Mesothelial cell of epicardium (in vitro differentiated cells): ENCODE measurements at regions not wholly inside any gene's neighbourhood (a gene's known extent, or its start where the extent isn't known, plus 50 kb on each side); places are given as distances from the start of the nearest gene placed in this dataset.

Experiments
- DNase-seq, 2 experiments: peaks; one replicate each; pipeline ENCODE4 v3.0.0; 2021; ENCODE audit warnings: low spot score in 2 of 2; ENCODE audit not compliant: unreplicated experiment in 2 of 2
- H3K27ac Mint-ChIP-seq: 2 replicates; pipeline ENCODE4 v1.8.0; 2021; ENCODE audit warnings: mixed read lengths
- H3K27me3 Mint-ChIP-seq: 2 replicates; pipeline ENCODE4 v1.8.0; 2021; ENCODE audit warnings: low read depth, mixed read lengths
- H3K36me3 Mint-ChIP-seq: 2 replicates; pipeline ENCODE4 v1.8.0; 2021; ENCODE audit warnings: mixed read lengths
- H3K4me1 Mint-ChIP-seq: 2 replicates; pipeline ENCODE4 v1.8.0; 2021; ENCODE audit warnings: mixed read lengths
- H3K4me3 Mint-ChIP-seq: 2 replicates; pipeline ENCODE4 v1.8.0; 2021; ENCODE audit warnings: mild to moderate bottlenecking, moderate library complexity, mixed read lengths
- H3K9me3 Mint-ChIP-seq: 2 replicates; pipeline ENCODE4 v1.8.0; 2021; ENCODE audit warnings: mixed read lengths
- CTCF ChIP-seq: fragments of 200-600 bp; sonication (generic); IDR thresholded peaks from one replicate; pipeline ENCODE4 v1.5.0; 2021; ENCODE audit warnings: antibody characterized with exemption; ENCODE audit not compliant: unreplicated experiment

- Mint-ChIP-seq H3K4me1 (peaks cover 63% of the 10 kb centered on the region), H3K27ac (peak overlapping the region; percentile 86), H3K4me3 (no peak overlapping the region), H3K9me3 (no peaks in the 10 kb centered on the region), H3K36me3 (no peaks in the 10 kb centered on the region), H3K27me3 (no peaks in the 10 kb centered on the region)
- no peak for DNase-seq
- no peak for TF ChIP-seq CTCF
Observed at GRCh38 chr17:77377710-77378235, 237.0 kb downstream of the SEC14L1 start.

DNA sequence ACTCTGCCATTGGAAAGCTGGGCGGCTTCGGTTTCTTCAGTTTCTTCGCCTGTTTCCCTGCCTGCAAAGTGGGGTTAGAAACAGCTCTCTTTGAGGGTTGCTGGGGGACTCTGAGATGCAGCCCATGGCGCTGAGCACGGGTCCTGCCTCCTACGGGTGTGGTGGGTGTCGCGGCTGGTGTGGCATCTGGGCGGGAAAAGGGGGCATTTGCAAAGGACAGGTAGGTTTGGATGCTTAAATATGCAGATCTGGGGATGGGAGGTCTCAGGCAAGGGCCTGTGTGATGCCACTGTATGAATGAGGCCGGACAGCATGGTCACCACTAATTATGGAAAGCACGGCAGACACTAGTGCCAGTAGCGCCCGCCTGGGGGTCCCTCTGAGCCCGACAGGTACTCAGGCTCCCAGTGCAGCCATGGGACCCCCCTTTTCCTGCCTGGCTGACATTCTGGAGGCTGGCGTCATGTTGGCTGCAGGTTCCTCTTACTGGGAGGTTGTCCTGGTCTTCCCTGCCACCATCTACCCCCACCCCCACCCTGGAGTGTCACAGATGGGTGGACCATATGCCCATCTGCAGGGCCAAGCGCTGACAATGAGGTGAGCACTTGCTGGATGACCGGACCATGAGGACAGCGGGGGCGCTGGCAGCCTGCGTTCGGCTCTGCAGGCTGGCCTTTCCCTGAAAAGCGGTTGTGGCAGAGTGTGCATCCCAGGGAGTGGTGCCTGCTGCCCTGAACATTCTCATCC is 237.7 kb downstream of the SEC14L1 start:
- no peak for DNase-seq
- H3K36me3 Mint-ChIP-seq, result no peaks in the 10 kb centered on the region
- no peak for TF ChIP-seq CTCF
- H3K27me3 Mint-ChIP-seq, result no peaks in the 10 kb centered on the region
- H3K4me1 Mint-ChIP-seq, result peaks cover 70% of the 10 kb centered on the region
- H3K27ac Mint-ChIP-seq, result no peak overlapping the region
- H3K4me3 Mint-ChIP-seq, result no peak overlapping the region
- H3K9me3 Mint-ChIP-seq, result no peaks in the 10 kb centered on the region

GRCh38 chr17:77379065-77379428 is 238.3 kb downstream of the SEC14L1 start:
- no peak for TF ChIP-seq CTCF
- Mint-ChIP-seq H3K4me1 (peaks cover 75% of the 10 kb centered on the region), H3K36me3 (no peaks in the 10 kb centered on the region), H3K4me3 (no peak overlapping the region), H3K27me3 (no peaks in the 10 kb centered on the region), H3K27ac (no peak overlapping the region), H3K9me3 (no peaks in the 10 kb centered on the region)
- no peak for DNase-seq

- Mint-ChIP-seq H3K27me3 (no peaks in the 10 kb centered on the region), H3K36me3 (peaks cover 2% of the 10 kb centered on the region), H3K4me3 (no peak overlapping the region), H3K9me3 (no peaks in the 10 kb centered on the region), H3K4me1 (peaks cover 67% of the 10 kb centered on the region), H3K27ac (peak overlapping the region; percentile 36)
- DNase-seq, result no peak
- TF ChIP-seq CTCF, result no peak
Observed at GRCh38 chr17:77379832-77380231, 239.1 kb downstream of the SEC14L1 start.

- no peak for DNase-seq
- no peaks in the 10 kb centered on the region for H3K27me3 Mint-ChIP-seq
- peaks cover 60% of the 10 kb centered on the region for H3K4me1 Mint-ChIP-seq
- peaks cover 2% of the 10 kb centered on the region for H3K36me3 Mint-ChIP-seq
- TF ChIP-seq CTCF, result no peak
- H3K9me3 Mint-ChIP-seq, result no peaks in the 10 kb centered on the region
- no peak overlapping the region for H3K27ac Mint-ChIP-seq
- H3K4me3 Mint-ChIP-seq, result no peak overlapping the region
Observed at GRCh38 chr17:77380395-77381184, 239.8 kb downstream of the SEC14L1 start.
